ENCODE measurements at regions not wholly inside any gene's neighbourhood (a gene's known extent, or its start where the extent isn't known, plus 50 kb on each side); places are given as distances from the start of the nearest gene placed in this dataset.

- TF ChIP-seq CTCF (conservative IDR thresholded peaks at IDR 0.05; ENCODE audit: low read depth in 2 of 2) = no peak
- TF ChIP-seq POLR2AphosphoS5 (IDR thresholded peaks at IDR 0.05; ENCODE audit: low read depth) = no peak
- TF ChIP-seq EZH2 (IDR thresholded peaks at IDR 0.05; ENCODE audit: low read depth, unreplicated experiment) = no peak
- no peak for TF ChIP-seq EZH2phosphoT487 (IDR thresholded peaks at IDR 0.05; ENCODE audit: unreplicated experiment)
- TF ChIP-seq ETS1 (IDR thresholded peaks at IDR 0.05) = no peak
- TF ChIP-seq ZNF114 (CRISPR knock-in tag; IDR thresholded peaks at IDR 0.05) = no peak
Measured at GRCh38 chrX:113726898-113727297, 857.0 kb upstream of the HTR2C start (continued).

GRCh38 chrX:113726466-113726865, 857.4 kb upstream of the HTR2C start:
- DNase-seq (ENCODE audit: low spot score) (no peak), ATAC-seq (no peak)
- H3K27ac Mint-ChIP-seq = no peak overlapping the region
- no peaks in the 10 kb centered on the region for H3K4me1 Mint-ChIP-seq
- Histone ChIP-seq H2AFZ (no peak overlapping the region), H3K79me2 (replicated peaks; ENCODE audit: insufficient read depth) (no peaks in the 10 kb centered on the region), H3K27ac (ENCODE audit: low read depth) (no peak overlapping the region), H3K4me1 (ENCODE audit: insufficient read depth) (no peaks in the 10 kb centered on the region), H3K4me3 (no peak overlapping the region), H3K27me3 (ENCODE audit: insufficient read depth) (no peaks in the 10 kb centered on the region), H3K4me2 (no peak overlapping the region), H3K36me3 (ENCODE audit: insufficient read depth) (peaks cover 4% of the 10 kb centered on the region; the same call in 1 of the 2 replicates), H4K20me1 (replicated peaks; ENCODE audit: insufficient read depth) (no peaks in the 10 kb centered on the region), H3K9me2 (ENCODE audit: insufficient read depth) (no peaks in the 10 kb centered on the region), H3F3A (replicated peaks; ENCODE audit: low read depth) (no peaks in the 10 kb centered on the region)
- peaks cover 5% of the 10 kb centered on the region; the same call in 1 of the 3 replicates for H3K9me3 Mint-ChIP-seq
- no peaks in the 10 kb centered on the region for H3K27me3 Mint-ChIP-seq (ENCODE audit: insufficient read depth, low read depth, poor library complexity)
- H3K36me3 Mint-ChIP-seq (ENCODE audit: low read depth) = peaks cover 3% of the 10 kb centered on the region; the same call in 1 of the 3 replicates
- H3K4me3 Mint-ChIP-seq = no peak overlapping the region
- TF ChIP-seq REST (IDR thresholded peaks at IDR 0.05; ENCODE audit: unreplicated experiment) (no peak), ZNF114 (CRISPR knock-in tag; IDR thresholded peaks at IDR 0.05) (no peak), CREB1 (CRISPR knock-in tag; IDR thresholded peaks at IDR 0.05; ENCODE audit: low read depth) (no peak), STAT1 (IDR thresholded peaks at IDR 0.05; ENCODE audit: unreplicated experiment) (no peak), CTCF (conservative IDR thresholded peaks at IDR 0.05; ENCODE audit: low read depth in 2 of 2) (no peak), ZNF462 (CRISPR knock-in tag; IDR thresholded peaks at IDR 0.05) (no peak), EZH2phosphoT487 (IDR thresholded peaks at IDR 0.05; ENCODE audit: unreplicated experiment) (no peak)

All from GM23338 (cell line).